AG09309 (cell line): ENCODE measurements at regions not wholly inside any gene's neighbourhood (a gene's known extent, or its start where the extent isn't known, plus 50 kb on each side); places are given as distances from the start of the nearest gene placed in this dataset.
"Not testable (repeated sequence)": the region's sequence is repeated elsewhere in the genome, so short reads cannot be mapped to it uniquely, and the experiment has no call there.

Source experiments
- DNase-seq: peaks from one replicate; pipeline ENCODE4 v3.0.0-alpha.2; 2010; ENCODE audit warnings: low read depth
- H3K4me3 ChIP-seq: 2 replicates; pipeline ENCODE4 v1.5.1; 2011; ENCODE audit warnings: mild to moderate bottlenecking, low read depth, low read length, moderate library complexity; ENCODE audit not compliant: control insufficient read depth
- CTCF ChIP-seq: IDR thresholded peaks from 2 replicates; pipeline ENCODE4 v1.5.1; 2011; ENCODE audit warnings: mild to moderate bottlenecking, low read depth, low read length, inconsistent platforms; ENCODE audit not compliant: insufficient read depth, control insufficient read depth; ENCODE audit errors: missing control alignments

GRCh38 chr16:72729552-72729951 is 318.4 kb downstream of the ZFHX3 start:
- not testable (repeated sequence) for DNase-seq, H3K4me3 ChIP-seq

- no peak for DNase-seq
- TF ChIP-seq CTCF: no peak
- H3K4me3 ChIP-seq: no peak overlapping the region
Observed at GRCh38 chr16:72728516-72728915, 319.4 kb downstream of the ZFHX3 start.

GRCh38 chr16:72727565-72727964 is 320.4 kb downstream of the ZFHX3 start:
- TF ChIP-seq CTCF: no peak
- no peak overlapping the region for H3K4me3 ChIP-seq
- DNase-seq: no peak

GRCh38 chr16:72725643-72726042 is 322.3 kb downstream of the ZFHX3 start:
- no peak overlapping the region for H3K4me3 ChIP-seq
- DNase-seq: no peak
- no peak for TF ChIP-seq CTCF

- TF ChIP-seq CTCF: no peak
- H3K4me3 ChIP-seq: no peak overlapping the region
- DNase-seq: no peak
Observed at GRCh38 chr16:72723781-72724180, 324.1 kb downstream of the ZFHX3 start.

GRCh38 chr16:72722552-72722951 is 325.4 kb downstream of the ZFHX3 start:
- no peak overlapping the region for H3K4me3 ChIP-seq
- DNase-seq: no peak
- TF ChIP-seq CTCF: no peak

DNA sequence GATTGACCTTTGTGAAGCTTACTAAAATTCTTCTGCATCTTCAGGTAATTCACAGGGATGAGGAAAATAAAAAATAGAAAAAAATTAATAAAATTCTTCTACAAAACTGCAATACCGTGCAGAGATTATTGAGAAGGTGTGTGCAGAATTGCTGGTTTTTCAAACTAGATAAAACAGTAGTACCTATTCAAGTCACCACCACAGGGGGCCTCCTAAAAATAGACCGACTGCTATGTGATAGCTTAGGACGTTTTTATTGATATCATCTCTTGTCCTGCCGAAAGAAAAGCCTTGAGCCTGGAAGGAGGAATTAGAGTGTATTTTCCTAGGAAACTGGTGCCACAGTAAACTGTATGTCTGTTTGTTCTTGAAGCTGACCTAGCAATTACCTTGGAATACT is 325.9 kb downstream of the ZFHX3 start:
- DNase-seq: no peak
- H3K4me3 ChIP-seq: no peak overlapping the region
- no peak for TF ChIP-seq CTCF

GRCh38 chr16:72715267-72715666 is 332.7 kb downstream of the ZFHX3 start:
- no peak overlapping the region for H3K4me3 ChIP-seq
- TF ChIP-seq CTCF: no peak
- no peak for DNase-seq
